HUES64 (cell line): ENCODE measurements at regions not wholly inside any gene's neighbourhood (a gene's known extent, or its start where the extent isn't known, plus 50 kb on each side); places are given as distances from the start of the nearest gene placed in this dataset.

ENCODE experiments used
- H3K27ac ChIP-seq: 2 replicates; pipeline ENCODE4 v1.7.0; 2013; ENCODE audit warnings: low read depth, low read length, inconsistent platforms
- H3K27me3 ChIP-seq: 2 replicates; pipeline ENCODE4 v1.6.1; 2013; ENCODE audit warnings: mild to moderate bottlenecking, low read length; ENCODE audit not compliant: insufficient read depth
- H3K36me3 ChIP-seq: 2 replicates; pipeline ENCODE4 v1.6.1; 2013; ENCODE audit warnings: mild to moderate bottlenecking, low read length; ENCODE audit not compliant: insufficient read depth
- H3K4me1 ChIP-seq: 2 replicates; pipeline ENCODE4 v1.6.1; 2013; ENCODE audit warnings: mild to moderate bottlenecking, low read length, moderate library complexity; ENCODE audit not compliant: insufficient read depth
- H3K4me3 ChIP-seq: 2 replicates; pipeline ENCODE4 v1.5.1; 2013; ENCODE audit warnings: mild to moderate bottlenecking, low read length, moderate library complexity
- H3K9ac ChIP-seq: 2 replicates; pipeline ENCODE4 v1.6.1; 2013; ENCODE audit warnings: mild to moderate bottlenecking, low read depth, low read length
- H3K9me3 ChIP-seq: 2 replicates; pipeline ENCODE4 v1.6.1; 2013; ENCODE audit warnings: low read depth, low read length; ENCODE audit not compliant: insufficient read depth
- WGBS: fragments of 150-250, 120-280 bp; methylation state at CpG from one replicate; pipeline ENCODE4 v1.1.7; 2013; ENCODE audit warnings: missing lambda C conversion rate; 5-methylcytosine and 5-hydroxymethylcytosine counted together

GRCh38 chr4:144574509-144574908 is 71.4 kb upstream of the HHIP start:
- H3K4me3 ChIP-seq: no peak overlapping the region
- H3K4me1 ChIP-seq: no peaks in the 10 kb centered on the region
- no peaks in the 10 kb centered on the region for H3K9me3 ChIP-seq
- no peak overlapping the region for H3K27ac ChIP-seq
- no peak overlapping the region for H3K9ac ChIP-seq
- no peaks in the 10 kb centered on the region for H3K36me3 ChIP-seq
- no peaks in the 10 kb centered on the region for H3K27me3 ChIP-seq
- 98% methylated on average over 3 of the region's 3 CpGs for WGBS

GRCh38 chr4:144575181-144575580 is 70.8 kb upstream of the HHIP start:
- Histone ChIP-seq H3K9ac (no peak overlapping the region), H3K36me3 (no peaks in the 10 kb centered on the region), H3K9me3 (no peaks in the 10 kb centered on the region), H3K27me3 (no peaks in the 10 kb centered on the region), H3K4me1 (no peaks in the 10 kb centered on the region), H3K4me3 (no peak overlapping the region), H3K27ac (no peak overlapping the region)
- WGBS: 88% methylated on average over 2 of the region's 2 CpGs

- Histone ChIP-seq H3K9me3 (no peaks in the 10 kb centered on the region), H3K36me3 (no peaks in the 10 kb centered on the region), H3K4me3 (no peak overlapping the region), H3K27ac (no peak overlapping the region), H3K27me3 (no peaks in the 10 kb centered on the region), H3K4me1 (no peaks in the 10 kb centered on the region), H3K9ac (no peak overlapping the region)
- WGBS: 98% methylated on average over 4 of the region's 4 CpGs
Measured at GRCh38 chr4:144578681-144579080, 67.3 kb upstream of the HHIP start.

GRCh38 chr4:144579411-144580030 is 66.4 kb upstream of the HHIP start:
- no peaks in the 10 kb centered on the region for H3K36me3 ChIP-seq
- no peaks in the 10 kb centered on the region for H3K9me3 ChIP-seq
- H3K4me3 ChIP-seq: no peak overlapping the region
- no peaks in the 10 kb centered on the region for H3K4me1 ChIP-seq
- no peak overlapping the region for H3K27ac ChIP-seq
- no peaks in the 10 kb centered on the region for H3K27me3 ChIP-seq
- H3K9ac ChIP-seq: no peak overlapping the region

GRCh38 chr4:144580430-144580829 is 65.5 kb upstream of the HHIP start:
- no peaks in the 10 kb centered on the region for H3K4me1 ChIP-seq
- no peak overlapping the region for H3K4me3 ChIP-seq
- H3K27ac ChIP-seq: no peak overlapping the region
- H3K27me3 ChIP-seq: no peaks in the 10 kb centered on the region
- H3K36me3 ChIP-seq: no peaks in the 10 kb centered on the region
- WGBS: 94% methylated on average over 4 of the region's 4 CpGs
- H3K9me3 ChIP-seq: no peaks in the 10 kb centered on the region
- H3K9ac ChIP-seq: no peak overlapping the region

- Histone ChIP-seq H3K27ac (no peak overlapping the region), H3K4me1 (no peaks in the 10 kb centered on the region), H3K36me3 (no peaks in the 10 kb centered on the region), H3K4me3 (no peak overlapping the region), H3K27me3 (no peaks in the 10 kb centered on the region), H3K9me3 (no peaks in the 10 kb centered on the region), H3K9ac (no peak overlapping the region)
- WGBS: 91% methylated on average over 7 of the region's 7 CpGs
Measured at GRCh38 chr4:144582105-144582850, 63.7 kb upstream of the HHIP start.

GRCh38 chr4:144582975-144583374 is 63.0 kb upstream of the HHIP start:
- no peaks in the 10 kb centered on the region for H3K36me3 ChIP-seq
- no peak overlapping the region for H3K4me3 ChIP-seq
- no peak overlapping the region for H3K9ac ChIP-seq
- WGBS: 86% methylated on average over 3 of the region's 3 CpGs
- H3K27me3 ChIP-seq: no peaks in the 10 kb centered on the region
- H3K4me1 ChIP-seq: no peaks in the 10 kb centered on the region
- no peaks in the 10 kb centered on the region for H3K9me3 ChIP-seq
- no peak overlapping the region for H3K27ac ChIP-seq

GRCh38 chr4:144583658-144584057 is 62.3 kb upstream of the HHIP start:
- no peaks in the 10 kb centered on the region for H3K27me3 ChIP-seq
- no peak overlapping the region for H3K9ac ChIP-seq
- no peak overlapping the region for H3K27ac ChIP-seq
- H3K36me3 ChIP-seq: no peaks in the 10 kb centered on the region
- H3K9me3 ChIP-seq: 0 out of 2 replicates have a peak, but pooled peaks cover 1% of the 10 kb centered on the region
- H3K4me3 ChIP-seq: no peak overlapping the region
- no peaks in the 10 kb centered on the region for H3K4me1 ChIP-seq

- H3K27me3 ChIP-seq: no peaks in the 10 kb centered on the region
Measured at GRCh38 chr4:144584428-144584827, 61.5 kb upstream of the HHIP start.

GRCh38 chr4:144589512-144589911 is 56.4 kb upstream of the HHIP start:
- no peak overlapping the region for H3K27ac ChIP-seq
- 82% methylated on average over 2 of the region's 2 CpGs for WGBS

More at GRCh38 chr4:144584428-144584827, 61.5 kb upstream of the HHIP start:
- H3K36me3 ChIP-seq: no peaks in the 10 kb centered on the region
- no peaks in the 10 kb centered on the region for H3K4me1 ChIP-seq
- 90% methylated on average over 3 of the region's 3 CpGs for WGBS
- H3K27ac ChIP-seq: no peak overlapping the region
- no peak overlapping the region for H3K9ac ChIP-seq
- H3K4me3 ChIP-seq: no peak overlapping the region
- H3K9me3 ChIP-seq: 0 out of 2 replicates have a peak, but pooled peaks cover 3% of the 10 kb centered on the region

GRCh38 chr4:144590020-144590419 is 55.9 kb upstream of the HHIP start:
- Histone ChIP-seq H3K4me3 (no peak overlapping the region), H3K9ac (no peak overlapping the region), H3K4me1 (no peaks in the 10 kb centered on the region), H3K27me3 (no peaks in the 10 kb centered on the region), H3K9me3 (0 out of 2 replicates have a peak, but pooled peaks cover 3% of the 10 kb centered on the region), H3K36me3 (no peaks in the 10 kb centered on the region), H3K27ac (no peak overlapping the region)
- 97% methylated on average over 1 of the region's 1 CpG for WGBS

More at GRCh38 chr4:144589512-144589911, 56.4 kb upstream of the HHIP start:
- H3K9me3 ChIP-seq: 0 out of 2 replicates have a peak, but pooled peaks cover 3% of the 10 kb centered on the region
- H3K27me3 ChIP-seq: no peaks in the 10 kb centered on the region
- no peak overlapping the region for H3K9ac ChIP-seq
- H3K4me1 ChIP-seq: no peaks in the 10 kb centered on the region
- H3K36me3 ChIP-seq: no peaks in the 10 kb centered on the region
- no peak overlapping the region for H3K4me3 ChIP-seq
